BE2C (cell line): ENCODE measurements at regions not wholly inside any gene's neighbourhood (a gene's known extent, or its start where the extent isn't known, plus 50 kb on each side); places are given as distances from the start of the nearest gene placed in this dataset.

Experiments
- DNase-seq: peaks from one replicate; pipeline ENCODE4 v3.0.0-alpha.2; 2020
- H3K27me3 ChIP-seq: fragments of 250-450 bp; sonication (Bioruptor Pico); 2 replicates; pipeline ENCODE4 v1.5.1; 2020; ENCODE audit warnings: mild to moderate bottlenecking
- H3K36me3 ChIP-seq: fragments of 250-450 bp; sonication (Bioruptor Pico); 2 replicates; pipeline ENCODE4 v1.5.1; 2020; ENCODE audit warnings: mild to moderate bottlenecking
- H3K4me1 ChIP-seq: fragments of 250-450 bp; sonication (Bioruptor Pico); 2 replicates; pipeline ENCODE4 v1.5.1; 2020
- H3K4me3 ChIP-seq: 2 replicates; pipeline ENCODE4 v1.5.1; 2011; ENCODE audit warnings: low read depth, low read length
- H3K9me3 ChIP-seq: fragments of 250-450 bp; sonication (Bioruptor Pico); 2 replicates; pipeline ENCODE4 v1.5.1; 2020
- TF ChIP-seq, protein P1 (sequence below): IDR thresholded peaks from 2 replicates; pipeline ENCODE4 v1.5.1; 2012; ENCODE audit warnings: mild to moderate bottlenecking, low read depth, low read length

DNA sequence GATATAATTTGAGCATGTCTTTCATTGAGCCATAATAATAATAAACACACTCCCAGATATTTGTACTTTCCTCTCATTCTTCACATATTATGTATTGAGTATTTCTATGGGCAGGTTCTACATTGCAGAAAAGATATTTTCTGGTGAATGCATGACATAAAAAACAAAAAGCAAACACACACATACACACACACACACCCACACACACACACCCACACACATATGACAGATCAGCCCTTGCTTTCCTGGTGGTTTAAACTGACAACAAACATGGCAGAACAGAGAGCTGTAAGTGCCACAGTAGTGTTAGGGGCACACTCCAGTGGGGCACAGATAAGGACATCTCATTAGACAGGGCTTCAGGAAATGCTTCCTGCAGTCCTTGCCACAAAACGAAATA is 123.3 kb upstream of the LSM8 start:
- Histone ChIP-seq H3K27me3 (no peaks in the 10 kb centered on the region), H3K36me3 (no peaks in the 10 kb centered on the region), H3K9me3 (no peaks in the 10 kb centered on the region), H3K4me3 (no peak overlapping the region), H3K4me1 (no peaks in the 10 kb centered on the region)
- TF ChIP-seq, protein P1, sequence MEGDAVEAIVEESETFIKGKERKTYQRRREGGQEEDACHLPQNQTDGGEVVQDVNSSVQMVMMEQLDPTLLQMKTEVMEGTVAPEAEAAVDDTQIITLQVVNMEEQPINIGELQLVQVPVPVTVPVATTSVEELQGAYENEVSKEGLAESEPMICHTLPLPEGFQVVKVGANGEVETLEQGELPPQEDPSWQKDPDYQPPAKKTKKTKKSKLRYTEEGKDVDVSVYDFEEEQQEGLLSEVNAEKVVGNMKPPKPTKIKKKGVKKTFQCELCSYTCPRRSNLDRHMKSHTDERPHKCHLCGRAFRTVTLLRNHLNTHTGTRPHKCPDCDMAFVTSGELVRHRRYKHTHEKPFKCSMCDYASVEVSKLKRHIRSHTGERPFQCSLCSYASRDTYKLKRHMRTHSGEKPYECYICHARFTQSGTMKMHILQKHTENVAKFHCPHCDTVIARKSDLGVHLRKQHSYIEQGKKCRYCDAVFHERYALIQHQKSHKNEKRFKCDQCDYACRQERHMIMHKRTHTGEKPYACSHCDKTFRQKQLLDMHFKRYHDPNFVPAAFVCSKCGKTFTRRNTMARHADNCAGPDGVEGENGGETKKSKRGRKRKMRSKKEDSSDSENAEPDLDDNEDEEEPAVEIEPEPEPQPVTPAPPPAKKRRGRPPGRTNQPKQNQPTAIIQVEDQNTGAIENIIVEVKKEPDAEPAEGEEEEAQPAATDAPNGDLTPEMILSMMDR: no peak
- DNase-seq: no peak

DNA sequence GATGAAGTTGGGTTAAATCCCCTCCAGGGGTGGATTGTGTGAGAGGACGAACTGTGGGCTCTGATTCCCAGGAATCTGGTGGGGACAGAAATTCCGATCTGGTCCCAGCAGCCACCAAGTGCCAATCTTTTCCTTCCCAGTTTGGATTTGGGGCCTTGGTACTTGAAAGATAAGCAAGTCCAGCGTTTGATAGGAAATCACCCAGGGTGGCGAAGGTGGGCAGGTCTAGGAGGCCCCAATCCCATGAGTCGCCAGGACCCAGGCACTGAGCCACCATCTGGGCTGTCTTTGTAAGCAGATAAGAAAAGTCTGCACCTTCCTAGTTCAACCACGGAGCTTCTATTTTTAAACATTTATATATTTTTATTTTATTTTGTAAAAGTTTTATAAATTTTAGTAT is 122.6 kb upstream of the LSM8 start:
- DNase-seq: no peak
- no peaks in the 10 kb centered on the region for H3K36me3 ChIP-seq
- no peaks in the 10 kb centered on the region for H3K9me3 ChIP-seq
- no peaks in the 10 kb centered on the region for H3K4me1 ChIP-seq
- no peak overlapping the region for H3K4me3 ChIP-seq
- no peaks in the 10 kb centered on the region for H3K27me3 ChIP-seq
- TF ChIP-seq, protein P1: no peak

DNA sequence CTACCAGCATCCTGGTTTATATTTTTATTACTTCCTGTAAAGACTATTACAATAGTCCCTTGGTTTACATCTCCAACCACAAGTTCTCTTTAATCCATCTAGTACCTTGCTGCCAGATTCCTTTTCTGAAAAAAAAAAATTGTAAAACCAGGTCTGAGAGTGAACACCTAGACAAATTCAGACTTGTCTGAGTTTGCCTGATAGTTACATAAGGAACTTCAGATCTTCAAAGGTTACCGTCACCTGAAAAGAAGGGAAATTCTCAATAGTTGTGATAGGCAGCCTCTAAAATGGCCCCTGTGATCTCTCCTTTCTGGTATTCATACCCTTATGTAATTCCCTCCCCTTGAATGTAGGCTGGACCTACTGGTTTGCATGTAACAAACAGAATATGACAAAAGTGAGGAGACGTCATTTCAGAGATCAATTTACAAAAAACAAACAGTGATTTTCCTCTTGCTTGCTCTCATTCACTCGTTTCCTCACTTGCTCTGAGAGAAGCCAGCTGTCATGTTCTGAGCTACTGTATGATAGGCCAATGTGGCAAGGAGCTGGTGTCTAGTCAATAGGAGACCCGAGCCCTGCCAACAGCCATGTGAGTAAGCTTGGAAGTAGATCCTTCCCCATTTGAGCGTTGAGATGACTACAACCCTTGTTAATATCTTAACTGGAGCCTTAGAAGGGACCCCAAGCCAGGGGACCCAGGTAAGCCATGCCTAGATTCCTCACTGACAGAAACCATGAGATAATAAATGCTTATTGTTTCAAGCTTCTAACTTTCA is 110.9 kb upstream of the LSM8 start:
- Histone ChIP-seq H3K4me3 (no peak overlapping the region), H3K36me3 (no peaks in the 10 kb centered on the region), H3K27me3 (no peaks in the 10 kb centered on the region), H3K4me1 (no peaks in the 10 kb centered on the region), H3K9me3 (no peaks in the 10 kb centered on the region)
- no peak for DNase-seq
- TF ChIP-seq, protein P1: no peak

DNA sequence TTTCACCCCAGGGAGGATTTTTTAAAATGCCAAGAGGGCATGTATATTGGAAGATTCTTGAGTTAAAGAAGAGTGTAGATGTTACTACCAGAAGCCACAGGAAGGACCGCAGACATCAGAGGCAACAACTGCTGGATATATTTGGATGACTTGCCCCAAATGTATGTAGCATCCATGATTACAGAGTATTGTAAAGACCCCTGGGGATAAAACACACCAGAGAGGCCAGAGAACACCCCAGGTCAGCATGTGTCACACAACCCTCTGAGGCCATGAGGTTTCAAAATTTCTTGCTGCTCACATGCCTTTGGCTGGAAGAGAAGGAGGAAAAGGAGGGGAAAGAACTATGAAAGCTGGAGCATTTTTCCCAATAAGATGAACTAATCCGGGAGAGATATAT is 108.0 kb upstream of the LSM8 start:
- no peaks in the 10 kb centered on the region for H3K4me1 ChIP-seq
- H3K9me3 ChIP-seq: no peaks in the 10 kb centered on the region
- no peak for DNase-seq
- no peak overlapping the region for H3K4me3 ChIP-seq
- H3K36me3 ChIP-seq: no peaks in the 10 kb centered on the region
- TF ChIP-seq, protein P1: no peak
- H3K27me3 ChIP-seq: no peaks in the 10 kb centered on the region

DNA sequence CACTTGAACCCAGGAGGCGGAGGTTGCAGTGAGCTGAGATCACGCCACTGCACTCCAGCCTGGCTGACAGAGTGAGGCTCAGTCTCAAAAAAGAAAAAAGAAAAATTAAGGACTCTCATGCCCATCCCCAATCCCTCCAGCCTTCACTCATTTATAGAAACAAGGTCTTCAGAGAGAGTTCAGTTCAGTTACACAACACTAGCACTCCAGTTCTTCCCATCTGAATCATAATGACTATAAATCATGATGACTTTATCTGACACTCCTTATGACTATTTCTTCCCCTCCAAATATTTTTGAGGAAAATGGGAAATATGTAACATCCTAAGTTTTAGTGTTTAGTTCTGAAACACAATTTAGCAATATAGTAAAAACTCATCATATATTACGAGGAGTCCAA is 107.4 kb upstream of the LSM8 start:
- TF ChIP-seq, protein P1: no peak
- DNase-seq: no peak
- no peak overlapping the region for H3K4me3 ChIP-seq
- H3K36me3 ChIP-seq: no peaks in the 10 kb centered on the region
- H3K27me3 ChIP-seq: no peaks in the 10 kb centered on the region
- no peaks in the 10 kb centered on the region for H3K9me3 ChIP-seq
- no peaks in the 10 kb centered on the region for H3K4me1 ChIP-seq

DNA sequence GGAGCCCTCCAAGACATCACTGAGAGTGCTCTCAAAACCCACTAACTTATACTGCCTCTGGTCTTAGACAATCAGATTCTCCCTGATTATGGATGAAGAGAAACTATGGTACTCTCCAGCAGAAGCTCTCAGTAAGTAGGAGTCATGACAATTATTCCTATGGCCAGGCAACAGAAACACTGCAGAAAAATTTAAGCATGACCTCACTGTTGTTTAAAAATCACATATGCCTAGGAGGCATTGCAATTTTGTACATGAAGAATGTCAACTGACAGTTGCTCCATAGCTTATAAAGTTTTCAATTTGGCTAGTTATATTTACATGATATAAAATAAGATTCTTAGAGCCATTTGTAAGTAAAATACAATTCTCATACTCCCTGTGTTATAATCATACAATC is 105.9 kb upstream of the LSM8 start:
- no peaks in the 10 kb centered on the region for H3K9me3 ChIP-seq
- no peak for DNase-seq
- H3K4me1 ChIP-seq: no peaks in the 10 kb centered on the region
- no peak overlapping the region for H3K4me3 ChIP-seq
- H3K36me3 ChIP-seq: no peaks in the 10 kb centered on the region
- no peaks in the 10 kb centered on the region for H3K27me3 ChIP-seq
- TF ChIP-seq, protein P1: no peak
